Left ventricle myocardium superior (tissue), 1 donor: ENCODE measurements at regions not wholly inside any gene's neighbourhood (a gene's known extent, or its start where the extent isn't known, plus 50 kb on each side); places are given as distances from the start of the nearest gene placed in this dataset.

Experiments
- ATAC-seq: fragments of 200-7000 bp; cut with Tn5 transposase; one replicate; pipeline ENCODE4 v1.9.1; 2020; ENCODE audit warnings: mild to moderate bottlenecking, moderate library complexity
- DNase-seq: peaks from one replicate; pipeline ENCODE4 v3.0.0-alpha.2; 2020
- intact Hi-C: fragments of 100-400 bp; cut with micrococcal nuclease; formaldehyde crosslinking; loops from one replicate; pipeline ENCODE4 v1.11.0; 2022
- donor health status: DM: no; HTN: yes; CAD: no; lungs with severe emphysema.

GRCh38 chr2:136259551-136259950 lies 141.6 kb upstream of the CXCR4 start:
- DNase-seq (no peak), ATAC-seq (no peak)
- intact Hi-C loops, result no loop called here

- DNase-seq, result no peak
- intact Hi-C loops, result no loop called here
- no peak for ATAC-seq
Observed at GRCh38 chr2:136257893-136258292, 139.9 kb upstream of the CXCR4 start.

- intact Hi-C loops, result no loop called here
- DNase-seq (no peak), ATAC-seq (no peak)
Observed at GRCh38 chr2:136255648-136256461, 137.9 kb upstream of the CXCR4 start.

- intact Hi-C loops, result no loop called here
- ATAC-seq (no peak), DNase-seq (no peak)
Observed at GRCh38 chr2:136255127-136255526, 137.2 kb upstream of the CXCR4 start.

- DNase-seq (no peak), ATAC-seq (no peak)
- intact Hi-C loops, result no loop called here
Observed at GRCh38 chr2:136254681-136255080, 136.7 kb upstream of the CXCR4 start.

- ATAC-seq (peak; percentile 55), DNase-seq (peak; percentile 50)
- intact Hi-C loops, result no loop called here
Observed at GRCh38 chr2:136253288-136254004, 135.5 kb upstream of the CXCR4 start.

- DNase-seq (no peak), ATAC-seq (peak; percentile 49)
- intact Hi-C loops, result no loop called here
Observed at GRCh38 chr2:136251885-136252585, 134.1 kb upstream of the CXCR4 start.

GRCh38 chr2:136251197-136251884 lies 133.4 kb upstream of the CXCR4 start:
- intact Hi-C loops, result no loop called here
- ATAC-seq (peak; percentile 32), DNase-seq (no peak)

- DNase-seq (no peak), ATAC-seq (no peak)
- intact Hi-C loops, result no loop called here
Observed at GRCh38 chr2:136250131-136250530, 132.2 kb upstream of the CXCR4 start.

- intact Hi-C loops, result no loop called here
- ATAC-seq, result no peak
- no peak for DNase-seq
Observed at GRCh38 chr2:136248907-136249306, 131.0 kb upstream of the CXCR4 start.

- DNase-seq, result no peak
- peak; percentile 67 for ATAC-seq
- intact Hi-C loops, result no loop called here
Observed at GRCh38 chr2:136248242-136248641, 130.3 kb upstream of the CXCR4 start.

GRCh38 chr2:136247204-136247950 lies 129.4 kb upstream of the CXCR4 start:
- intact Hi-C loops, result no loop called here
- peak; percentile 51 for DNase-seq
- ATAC-seq, result peak; percentile 64

- intact Hi-C loops, result no loop called here
- ATAC-seq (peak; percentile 54), DNase-seq (peak; percentile 41)
Observed at GRCh38 chr2:136246086-136246669, 128.2 kb upstream of the CXCR4 start.

- intact Hi-C loops, result no loop called here
- no peak for DNase-seq
- ATAC-seq, result no peak
Observed at GRCh38 chr2:136245211-136245610, 127.3 kb upstream of the CXCR4 start.

- DNase-seq (no peak), ATAC-seq (no peak)
- intact Hi-C loops, result no loop called here
Observed at GRCh38 chr2:136244536-136244885, 126.6 kb upstream of the CXCR4 start.

- ATAC-seq (peak; percentile 15), DNase-seq (no peak)
- intact Hi-C loops, result no loop called here
Observed at GRCh38 chr2:136243638-136244535, 125.9 kb upstream of the CXCR4 start.

- no peak for DNase-seq
- intact Hi-C loops, result no loop called here
- ATAC-seq, result no peak
Observed at GRCh38 chr2:136242687-136243277, 124.8 kb upstream of the CXCR4 start.
